ENCODE measurements at regions not wholly inside any gene's neighbourhood (a gene's known extent, or its start where the extent isn't known, plus 50 kb on each side); places are given as distances from the start of the nearest gene placed in this dataset.

DNA sequence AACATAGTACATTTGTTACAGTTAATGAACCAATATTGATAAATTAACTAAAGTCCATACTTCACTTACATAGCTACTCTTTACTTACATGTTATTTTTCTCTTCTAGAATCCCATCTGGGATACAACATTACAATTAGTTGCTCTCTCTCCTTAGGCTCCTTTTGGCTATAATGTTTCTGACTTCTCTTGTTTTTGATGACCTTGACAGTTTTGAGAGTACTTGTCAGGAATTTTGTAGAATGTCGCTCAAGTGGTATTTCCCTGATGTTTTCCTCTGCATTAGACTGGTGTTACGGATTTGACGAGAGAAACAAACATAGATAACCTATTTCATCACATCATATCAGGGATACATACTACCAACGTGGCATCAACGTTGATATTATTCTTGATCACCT lies 925.4 kb upstream of the TMPRSS15 start:
- TF ChIP-seq POLR2A (IDR thresholded peaks at IDR 0.05), result no peak
- no peak for TF ChIP-seq POLR2AphosphoS5 (IDR thresholded peaks at IDR 0.05)
